Left colon (tissue), 2 donors: ENCODE measurements at regions not wholly inside any gene's neighbourhood (a gene's known extent, or its start where the extent isn't known, plus 50 kb on each side); places are given as distances from the start of the nearest gene placed in this dataset.
"Not testable (repeated sequence)": the region's sequence is repeated elsewhere in the genome, so short reads cannot be mapped to it uniquely, and the experiment has no call there.

ENCODE experiments used
- ATAC-seq: fragments of 200-7000 bp; cut with Tn5 transposase; one replicate; pipeline ENCODE4 v1.9.1; 2020; ENCODE audit warnings: mild to moderate bottlenecking, moderate library complexity
- DNase-seq, 2 donors: peaks; one replicate each; pipeline ENCODE4 v3.0.0-alpha.2; 2020
- intact Hi-C, 2 donors: fragments of 100-400 bp; cut with DNase I in 1 of 2; cut with micrococcal nuclease in 1 of 2; formaldehyde crosslinking; loops; one replicate each; pipeline versions ENCODE4 v1.11.2 to v1.14.0; 2022; cut with DNase I, micrococcal nuclease
- donor health status: DM: no; HTN: no; CAD: no.
- donor health status: DM: yes; HTN: yes; CAD: no.

- ATAC-seq, intact Hi-C loops, DNase-seq: not testable (repeated sequence)
These were observed 183.0 kb downstream of the HACE1 start for GRCh38 chr6:104676679-104677078.

GRCh38 chr6:104675161-104675560, 184.6 kb downstream of the HACE1 start:
- intact Hi-C loops: not testable (repeated sequence)

GRCh38 chr6:104673078-104673477, 186.6 kb downstream of the HACE1 start:
- ATAC-seq, intact Hi-C loops: not testable (repeated sequence)

More at GRCh38 chr6:104675161-104675560, 184.6 kb downstream of the HACE1 start:
- not testable (repeated sequence) for DNase-seq, ATAC-seq

GRCh38 chr6:104671591-104671891, 188.2 kb downstream of the HACE1 start:
- DNase-seq, intact Hi-C loops, ATAC-seq: not testable (repeated sequence)

More at GRCh38 chr6:104673078-104673477, 186.6 kb downstream of the HACE1 start:
- not testable (repeated sequence) for DNase-seq

- ATAC-seq, intact Hi-C loops: not testable (repeated sequence)
These were observed 188.7 kb downstream of the HACE1 start for GRCh38 chr6:104670834-104671590.

GRCh38 chr6:104669483-104669882, 190.2 kb downstream of the HACE1 start:
- no peak for DNase-seq
- no peak for ATAC-seq
- intact Hi-C loops: no loop called here

More at GRCh38 chr6:104670834-104671590, 188.7 kb downstream of the HACE1 start:
- DNase-seq: not testable (repeated sequence)

GRCh38 chr6:104656235-104656634, 203.5 kb downstream of the HACE1 start:
- no peak for DNase-seq
- intact Hi-C loops: no loop called here
- ATAC-seq: no peak

- intact Hi-C loops: no loop called here
- DNase-seq: no peak
- no peak for ATAC-seq
These were observed 205.9 kb downstream of the HACE1 start for GRCh38 chr6:104653781-104654180.

GRCh38 chr6:104648347-104648746, 211.4 kb downstream of the HACE1 start:
- ATAC-seq: no peak
- DNase-seq: no peak
- intact Hi-C loops: no loop called here

- DNase-seq (no peak), ATAC-seq (no peak)
- intact Hi-C loops: no loop called here
These were observed 214.9 kb downstream of the HACE1 start for GRCh38 chr6:104644848-104645247.

- intact Hi-C loops: no loop called here
- ATAC-seq (no peak), DNase-seq (no peak)
These were observed 216.8 kb downstream of the HACE1 start for GRCh38 chr6:104642871-104643270.

- ATAC-seq (no peak), DNase-seq (no peak)
- intact Hi-C loops: no loop called here
These were observed 219.0 kb downstream of the HACE1 start for GRCh38 chr6:104640761-104641160.

GRCh38 chr6:104640150-104640700, 219.5 kb downstream of the HACE1 start:
- ATAC-seq (no peak), DNase-seq (no peak)
- intact Hi-C loops: no loop called here

- intact Hi-C loops: no loop called here
- DNase-seq (no peak), ATAC-seq (peak; percentile 26)
These were observed 220.1 kb downstream of the HACE1 start for GRCh38 chr6:104639668-104640067.

GRCh38 chr6:104638841-104639290, 220.9 kb downstream of the HACE1 start:
- intact Hi-C loops: no loop called here
- DNase-seq: no peak
- ATAC-seq: no peak

- ATAC-seq: peak; percentile 19
- intact Hi-C loops: no loop called here
- no peak for DNase-seq
These were observed 226.6 kb downstream of the HACE1 start for GRCh38 chr6:104633125-104633524.

- DNase-seq (peak; percentile 73 to 84), ATAC-seq (peak; percentile 96)
- intact Hi-C loops: no loop called here
These were observed 227.1 kb downstream of the HACE1 start for GRCh38 chr6:104632588-104632987.

- intact Hi-C loops: no loop called here
- ATAC-seq (no peak), DNase-seq (no peak)
These were observed 228.8 kb downstream of the HACE1 start for GRCh38 chr6:104630955-104631354.

GRCh38 chr6:104630522-104630921, 229.2 kb downstream of the HACE1 start:
- ATAC-seq: no peak
- intact Hi-C loops: no loop called here
- DNase-seq: no peak

- ATAC-seq: no peak
- intact Hi-C loops: no loop called here
- DNase-seq: no peak
These were observed 229.9 kb downstream of the HACE1 start for GRCh38 chr6:104629826-104630225.
